Breast epithelium (tissue), 3 donors: ENCODE measurements at regions not wholly inside any gene's neighbourhood (a gene's known extent, or its start where the extent isn't known, plus 50 kb on each side); places are given as distances from the start of the nearest gene placed in this dataset.

ENCODE experiments used
- POLR2A ChIP-seq: fragments of 450-650 bp; IDR thresholded peaks from one replicate; pipeline ENCODE4 v1.6.1; 2016; ENCODE audit warnings: antibody characterized with exemption, mild to moderate bottlenecking, moderate library complexity
- POLR2AphosphoS5 ChIP-seq, 3 donors: sonication (generic); formaldehyde crosslinking; IDR thresholded peaks; one replicate each; pipeline ENCODE4 v1.6.1; 2017; ENCODE audit warnings: antibody characterized with exemption in 3 of 3

DNA sequence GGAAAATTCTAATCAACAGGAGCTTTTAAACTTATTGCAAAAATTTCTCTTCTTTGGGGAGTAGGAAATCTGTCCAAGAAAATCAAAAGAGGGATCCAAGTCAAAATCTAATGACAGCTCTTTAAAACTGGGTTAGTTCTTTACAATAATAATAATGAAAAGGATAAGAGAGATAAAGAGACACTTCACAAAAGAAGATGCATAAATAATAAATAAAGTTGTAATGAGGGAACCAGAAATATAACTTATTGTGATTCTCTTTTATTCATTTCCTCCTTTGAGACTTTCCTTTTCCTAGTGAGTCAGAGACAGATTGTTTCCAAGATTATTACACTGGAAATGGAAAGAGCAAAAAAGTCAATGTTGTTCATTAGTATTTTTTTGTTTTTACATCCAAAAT is 1029.3 kb downstream of the PCDH17 start:
- no peak for TF ChIP-seq POLR2AphosphoS5 (IDR thresholded peaks at IDR 0.05)
- no peak for TF ChIP-seq POLR2A
